ENCODE measurements at regions not wholly inside any gene's neighbourhood (a gene's known extent, or its start where the extent isn't known, plus 50 kb on each side); places are given as distances from the start of the nearest gene placed in this dataset.

DNA sequence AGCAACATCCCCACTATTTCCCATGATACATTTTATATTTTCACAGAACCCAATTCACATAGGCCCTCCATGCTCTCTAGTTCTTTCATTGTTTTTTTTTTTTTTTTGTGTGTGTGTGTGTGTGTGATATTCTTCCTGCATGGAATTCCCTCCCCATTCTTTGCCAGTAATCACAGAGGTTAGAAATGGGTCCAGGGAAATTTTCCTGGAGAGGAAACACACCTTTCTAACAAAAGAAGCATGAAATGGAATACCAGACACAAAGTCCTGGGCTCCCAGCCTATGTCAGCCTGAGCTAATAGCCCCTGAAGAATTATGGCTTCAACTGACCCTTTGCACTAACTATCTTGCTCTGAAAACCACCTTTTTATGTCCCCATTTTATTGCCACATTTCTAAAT lies 194.2 kb upstream of the NT5E start:
- intact Hi-C loops (cut with micrococcal nuclease; ENCODE audit: unreplicated experiment), result no loop called here
- ChIA-PET POLR2A (no interaction called here), CTCF (no interaction called here)
- Histone ChIP-seq H3K27me3 (ENCODE audit: control insufficient read depth, insufficient read depth, low read length) (no peaks in the 10 kb centered on the region), H3K27ac (ENCODE audit: low read length) (no peak overlapping the region), H3K4me3 (ENCODE audit: low read depth in 2 of 2, low read length in 2 of 2) (no peak overlapping the region), H3K9me3 (ENCODE audit: control insufficient read depth, insufficient read depth, low read depth, low read length) (no peaks in the 10 kb centered on the region), H3K4me1 (ENCODE audit: control insufficient read depth, insufficient read depth, low read length) (no peaks in the 10 kb centered on the region), H3K36me3 (ENCODE audit: control insufficient read depth, insufficient read depth, low read length) (no peaks in the 10 kb centered on the region)
- DNase-seq (ENCODE audit: low read depth, low spot score) (no peak), ATAC-seq (no peak)
- in situ Hi-C loops (cut with HindIII; ENCODE audit: low pct_unique_long_range_greater_than_20kb, low sequenced_read_pairs), result no loop called here
- TF ChIP-seq, protein P1, sequence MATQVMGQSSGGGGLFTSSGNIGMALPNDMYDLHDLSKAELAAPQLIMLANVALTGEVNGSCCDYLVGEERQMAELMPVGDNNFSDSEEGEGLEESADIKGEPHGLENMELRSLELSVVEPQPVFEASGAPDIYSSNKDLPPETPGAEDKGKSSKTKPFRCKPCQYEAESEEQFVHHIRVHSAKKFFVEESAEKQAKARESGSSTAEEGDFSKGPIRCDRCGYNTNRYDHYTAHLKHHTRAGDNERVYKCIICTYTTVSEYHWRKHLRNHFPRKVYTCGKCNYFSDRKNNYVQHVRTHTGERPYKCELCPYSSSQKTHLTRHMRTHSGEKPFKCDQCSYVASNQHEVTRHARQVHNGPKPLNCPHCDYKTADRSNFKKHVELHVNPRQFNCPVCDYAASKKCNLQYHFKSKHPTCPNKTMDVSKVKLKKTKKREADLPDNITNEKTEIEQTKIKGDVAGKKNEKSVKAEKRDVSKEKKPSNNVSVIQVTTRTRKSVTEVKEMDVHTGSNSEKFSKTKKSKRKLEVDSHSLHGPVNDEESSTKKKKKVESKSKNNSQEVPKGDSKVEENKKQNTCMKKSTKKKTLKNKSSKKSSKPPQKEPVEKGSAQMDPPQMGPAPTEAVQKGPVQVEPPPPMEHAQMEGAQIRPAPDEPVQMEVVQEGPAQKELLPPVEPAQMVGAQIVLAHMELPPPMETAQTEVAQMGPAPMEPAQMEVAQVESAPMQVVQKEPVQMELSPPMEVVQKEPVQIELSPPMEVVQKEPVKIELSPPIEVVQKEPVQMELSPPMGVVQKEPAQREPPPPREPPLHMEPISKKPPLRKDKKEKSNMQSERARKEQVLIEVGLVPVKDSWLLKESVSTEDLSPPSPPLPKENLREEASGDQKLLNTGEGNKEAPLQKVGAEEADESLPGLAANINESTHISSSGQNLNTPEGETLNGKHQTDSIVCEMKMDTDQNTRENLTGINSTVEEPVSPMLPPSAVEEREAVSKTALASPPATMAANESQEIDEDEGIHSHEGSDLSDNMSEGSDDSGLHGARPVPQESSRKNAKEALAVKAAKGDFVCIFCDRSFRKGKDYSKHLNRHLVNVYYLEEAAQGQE (IDR thresholded peaks at IDR 0.05; ENCODE audit: insufficient read depth in 1 of 2, low read depth in 2 of 2, low read length in 1 of 2), result no peak
- TF ChIP-seq TCF7L2 (IDR thresholded peaks at IDR 0.05; ENCODE audit: low read depth, low read length) (no peak), SIN3A (IDR thresholded peaks at IDR 0.05; ENCODE audit: borderline replicate concordance, insufficient read depth, low read depth, low read length) (no peak), POLR2AphosphoS5 (IDR thresholded peaks at IDR 0.05; ENCODE audit: low read depth, low read length) (no peak)
- no TSS peak for BruUV-seq (replicated peaks)

- Histone ChIP-seq H3K36me3 (ENCODE audit: control insufficient read depth, insufficient read depth, low read length) (no peaks in the 10 kb centered on the region), H3K4me3 (ENCODE audit: low read depth in 2 of 2, low read length in 2 of 2) (no peak overlapping the region), H3K9me3 (ENCODE audit: control insufficient read depth, insufficient read depth, low read depth, low read length) (no peaks in the 10 kb centered on the region), H3K27ac (ENCODE audit: low read length) (no peak overlapping the region), H3K27me3 (ENCODE audit: control insufficient read depth, insufficient read depth, low read length) (no peaks in the 10 kb centered on the region), H3K4me1 (ENCODE audit: control insufficient read depth, insufficient read depth, low read length) (no peaks in the 10 kb centered on the region)
- no peak for TF ChIP-seq POLR2AphosphoS5 (IDR thresholded peaks at IDR 0.05; ENCODE audit: low read depth, low read length)
- TF ChIP-seq TCF7L2 (IDR thresholded peaks at IDR 0.05; ENCODE audit: low read depth, low read length), result no peak
- TF ChIP-seq, protein P1 (IDR thresholded peaks at IDR 0.05; ENCODE audit: insufficient read depth in 1 of 2, low read depth in 2 of 2, low read length in 1 of 2), result no peak
- no peak for TF ChIP-seq SIN3A (IDR thresholded peaks at IDR 0.05; ENCODE audit: borderline replicate concordance, insufficient read depth, low read depth, low read length)
- no peak for TF ChIP-seq CTCF (IDR thresholded peaks at IDR 0.05)
- ChIA-PET POLR2A (no interaction called here), CTCF (no interaction called here)
- intact Hi-C loops (cut with micrococcal nuclease; ENCODE audit: unreplicated experiment), result no loop called here
- no peak for ATAC-seq
- no TSS peak for BruUV-seq (replicated peaks)
- in situ Hi-C loops (cut with HindIII; ENCODE audit: low pct_unique_long_range_greater_than_20kb, low sequenced_read_pairs), result no loop called here
- no peak for DNase-seq (ENCODE audit: low read depth, low spot score)
These were observed 197.3 kb upstream of the NT5E start for GRCh38 chr6:85252552-85252951.
